ENCODE measurements at regions not wholly inside any gene's neighbourhood (a gene's known extent, or its start where the extent isn't known, plus 50 kb on each side); places are given as distances from the start of the nearest gene placed in this dataset.

DNA sequence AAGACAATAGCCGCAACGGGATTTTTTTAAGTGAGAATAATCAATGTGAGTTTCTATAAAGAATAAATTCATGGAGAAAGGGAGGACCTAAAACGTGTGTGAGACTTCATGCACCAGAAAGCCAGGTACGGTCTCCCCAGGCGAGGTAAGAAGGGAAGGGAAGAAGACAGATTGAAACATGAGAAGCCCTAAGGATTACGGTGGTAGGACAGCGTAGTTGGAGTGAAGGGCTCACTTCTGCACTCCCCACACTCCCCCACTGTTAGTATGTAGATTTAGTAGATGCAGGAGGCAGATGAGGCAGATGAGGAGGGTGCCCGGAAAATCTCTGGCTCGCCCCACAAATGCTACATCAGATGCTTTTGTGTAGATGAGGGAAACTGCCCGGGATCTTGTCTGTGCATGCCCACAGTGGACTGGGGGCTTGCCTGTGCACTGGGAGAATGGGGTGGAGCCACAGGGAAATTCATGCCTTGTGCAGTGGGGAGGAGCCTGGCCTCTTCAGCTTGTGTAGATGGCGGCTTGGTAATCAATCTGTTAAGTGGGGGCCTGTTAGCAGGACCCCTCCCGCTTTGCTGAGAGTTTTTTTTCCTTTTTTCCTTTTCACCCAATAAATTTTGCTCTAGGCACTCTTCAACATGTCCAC, 1544.5 kb upstream of the TENM3 start:
- no peak for DNase-seq

DNA sequence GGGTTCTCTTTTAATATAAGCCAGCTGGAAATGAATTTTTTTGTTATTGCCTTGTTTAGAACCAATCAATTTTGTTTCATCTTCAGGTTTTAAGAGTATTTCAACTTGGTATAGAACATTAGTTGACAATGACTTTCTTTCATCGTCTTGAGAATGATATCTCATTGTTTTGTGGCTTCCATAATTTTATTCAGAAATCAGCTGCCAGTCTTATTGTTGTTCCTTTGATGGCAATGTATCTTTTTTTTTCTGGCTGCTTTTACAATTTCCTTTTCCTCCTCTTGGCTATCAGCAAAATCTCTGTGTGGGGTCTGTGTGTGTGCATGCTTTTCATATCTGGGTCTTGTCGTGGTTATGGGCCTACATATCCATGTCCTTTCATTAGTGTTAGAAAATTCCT, 1536.4 kb upstream of the TENM3 start:
- DNase-seq = no peak

DNA sequence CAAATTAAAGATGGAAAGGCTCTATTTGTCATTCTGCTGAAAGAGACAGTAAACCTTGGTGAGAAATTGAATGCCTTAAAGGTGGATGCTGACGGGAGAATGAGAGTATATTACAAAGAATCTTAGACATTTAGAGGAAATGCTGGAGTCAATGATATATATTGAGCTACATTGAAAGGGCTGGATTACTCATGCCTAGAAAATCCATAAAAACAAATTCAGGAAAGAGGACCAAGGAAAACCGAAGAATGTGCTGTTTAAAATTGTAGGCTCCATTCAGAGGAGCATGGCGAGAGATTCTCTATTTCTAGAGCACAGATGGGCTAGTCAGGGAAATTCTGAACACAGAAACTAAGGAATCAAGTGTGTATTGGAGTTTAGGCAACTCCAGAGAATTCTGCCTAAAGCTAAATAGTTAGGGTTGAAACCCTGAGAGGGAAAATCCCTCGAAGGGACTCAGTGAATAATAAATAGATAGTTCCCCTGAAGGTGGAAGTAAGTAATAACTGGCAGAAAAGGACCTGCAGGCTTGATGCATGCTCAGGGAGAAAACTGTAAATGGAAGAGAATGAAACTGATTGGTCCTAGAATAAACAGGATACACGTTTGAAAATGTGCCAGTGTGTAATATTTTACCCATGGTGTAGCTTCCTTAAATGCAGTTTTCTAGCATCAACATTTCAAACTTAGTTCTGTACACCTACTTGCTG, 1532.4 kb upstream of the TENM3 start:
- DNase-seq = no peak

DNA sequence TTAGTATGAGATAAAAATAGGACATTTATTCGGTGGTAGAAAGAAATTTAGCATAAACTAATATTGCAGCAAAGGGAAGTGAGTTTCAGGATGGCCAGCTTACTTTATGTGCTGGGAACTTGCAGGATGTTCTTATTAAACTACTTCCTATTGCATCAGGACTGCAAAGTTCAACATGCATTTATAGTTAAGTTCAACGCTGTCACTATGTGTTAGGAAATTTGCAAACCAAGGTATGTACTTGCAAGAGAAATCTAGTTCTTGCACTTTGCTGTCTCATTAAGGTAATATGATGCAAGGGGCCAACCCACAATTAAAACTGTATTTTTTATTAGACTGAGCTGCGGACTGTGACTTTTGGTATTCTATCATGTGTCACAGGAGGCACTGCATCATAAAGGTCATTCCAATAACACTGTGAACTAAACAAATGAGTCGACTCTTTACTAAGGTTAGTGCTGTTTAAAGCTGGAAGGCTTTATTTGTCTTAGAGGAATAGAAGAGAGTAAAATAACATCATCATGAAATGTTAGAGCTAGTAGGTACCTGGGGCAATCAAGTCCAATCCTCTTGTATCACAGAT, 1525.7 kb upstream of the TENM3 start:
- DNase-seq = no peak

DNA sequence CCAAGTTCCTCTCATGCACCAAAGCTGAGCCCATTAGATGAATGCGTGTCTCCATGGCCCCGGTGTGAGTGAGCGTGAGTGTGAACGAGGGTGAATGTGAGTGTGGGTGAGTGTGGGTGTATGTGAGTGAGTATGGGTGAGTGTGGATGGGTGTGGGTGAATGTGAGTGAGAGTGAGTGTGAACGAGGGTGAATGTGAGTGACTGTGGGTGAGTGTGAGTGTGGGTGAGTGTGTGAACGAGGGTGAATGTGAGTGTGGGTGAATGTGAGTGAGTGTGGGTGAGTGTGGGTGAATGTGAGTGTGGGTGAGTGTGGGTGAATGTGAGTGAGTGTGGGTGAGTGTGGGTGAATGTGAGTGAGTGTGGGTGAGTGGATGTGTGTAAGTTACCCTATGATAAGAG, 1521.8 kb upstream of the TENM3 start:
- DNase-seq = no peak

DNA sequence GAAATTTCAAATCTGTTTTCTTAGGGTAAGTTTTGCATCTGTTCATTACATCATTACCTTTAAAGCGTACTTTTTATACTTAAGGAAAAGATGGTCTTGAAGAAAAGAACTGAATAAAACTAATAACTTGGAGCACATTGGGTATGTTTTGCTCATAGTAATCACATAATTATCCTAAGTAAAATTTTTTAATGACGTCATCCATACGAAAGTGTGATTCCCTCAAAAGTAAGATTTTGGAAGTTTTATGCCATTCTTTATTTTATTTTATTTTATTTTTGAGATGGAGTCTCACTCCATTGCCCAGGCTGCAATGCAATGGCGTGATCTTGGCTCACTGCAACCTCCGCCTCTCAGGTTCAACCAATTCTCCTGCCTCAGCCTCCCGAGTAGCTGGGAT, 1516.6 kb upstream of the TENM3 start:
- DNase-seq = no peak

DNA sequence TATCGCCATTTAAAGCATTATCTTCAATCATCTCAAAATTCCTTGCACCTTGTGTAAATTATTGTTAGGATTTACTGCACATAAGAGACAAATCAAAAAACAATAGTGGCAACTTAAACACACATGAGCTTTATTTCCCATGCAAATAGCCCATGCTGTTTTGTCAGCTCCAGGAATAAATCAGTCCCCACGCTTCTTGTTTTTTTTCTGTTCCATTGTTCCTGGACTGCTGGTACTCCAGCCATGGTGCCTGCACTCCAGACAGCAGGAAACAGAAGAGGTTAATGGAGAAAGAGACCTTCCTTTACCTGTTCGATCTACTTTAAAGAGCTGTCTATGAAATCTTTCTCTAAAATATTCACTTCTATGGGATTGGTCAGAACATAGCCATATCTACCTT, 1515.7 kb upstream of the TENM3 start:
- DNase-seq = no peak

DNA sequence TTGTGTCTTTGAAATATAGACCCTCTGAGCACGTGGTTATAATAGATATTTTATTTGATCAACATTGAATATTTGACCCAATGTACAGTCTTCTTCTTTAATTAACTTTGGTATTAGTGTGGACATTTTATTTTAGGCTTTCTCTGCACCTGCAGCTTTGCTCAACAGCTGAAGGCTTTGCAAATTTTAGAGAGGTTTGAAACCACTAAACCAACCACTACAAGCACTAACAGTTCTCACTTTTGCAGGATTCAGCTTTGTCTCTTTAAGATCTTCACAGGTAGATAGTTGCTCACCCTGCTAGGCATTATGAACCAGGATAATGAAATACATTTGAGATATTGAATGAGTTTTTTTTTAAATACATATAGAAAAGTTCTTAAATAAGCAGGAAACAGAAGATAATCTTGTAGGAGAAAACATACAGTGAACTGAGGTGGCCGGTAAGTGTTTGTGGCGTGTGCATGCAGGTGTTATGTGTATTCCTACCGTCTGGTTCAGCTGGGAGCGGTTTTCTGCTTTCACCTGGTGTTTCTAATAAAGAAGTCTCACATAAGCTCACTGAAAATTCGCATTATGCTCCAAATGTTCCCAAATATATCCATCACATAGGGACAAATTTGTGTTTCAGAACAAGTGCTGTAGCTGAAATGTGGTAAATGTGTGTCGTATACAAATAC, 1508.3 kb upstream of the TENM3 start:
- DNase-seq = no peak

DNA sequence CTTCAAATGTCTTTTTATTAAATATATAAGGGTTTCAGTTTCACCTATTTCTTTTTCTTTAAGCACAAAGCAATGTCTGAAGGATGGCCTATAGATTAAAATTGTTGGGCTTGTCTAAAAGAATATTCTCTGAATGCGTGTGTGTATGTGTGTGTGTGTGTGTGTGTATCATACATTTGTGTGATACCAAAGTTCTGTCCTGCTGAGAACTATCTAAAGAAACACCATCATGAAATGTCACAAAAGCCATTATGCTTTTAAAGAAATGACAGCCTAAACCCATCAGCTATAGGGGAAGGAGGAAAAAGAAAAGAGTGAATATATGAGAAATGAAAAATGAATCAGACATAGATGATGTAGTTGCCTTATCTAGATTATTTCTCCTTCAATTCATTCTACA, 1501.5 kb upstream of the TENM3 start:
- DNase-seq = no peak

DNA sequence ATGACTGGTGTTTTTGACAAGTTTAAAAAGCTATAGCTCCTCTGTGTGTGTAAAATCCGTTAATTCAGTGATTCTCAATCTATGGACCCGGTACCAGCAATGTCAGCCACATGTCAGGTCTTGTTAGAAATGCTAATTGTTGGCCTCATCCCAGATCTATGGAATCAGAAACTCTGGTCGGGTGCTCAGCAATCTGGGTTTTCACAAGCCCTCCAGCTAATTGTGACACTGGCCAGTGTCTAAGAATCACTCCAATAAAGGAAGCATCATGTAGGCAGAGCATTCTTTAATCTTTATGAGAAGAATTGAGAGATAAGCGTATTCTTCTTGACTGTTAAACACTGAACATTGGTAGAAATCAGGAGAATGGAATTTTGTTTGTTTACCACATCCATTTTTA, 1498.2 kb upstream of the TENM3 start:
- DNase-seq = no peak

DNA sequence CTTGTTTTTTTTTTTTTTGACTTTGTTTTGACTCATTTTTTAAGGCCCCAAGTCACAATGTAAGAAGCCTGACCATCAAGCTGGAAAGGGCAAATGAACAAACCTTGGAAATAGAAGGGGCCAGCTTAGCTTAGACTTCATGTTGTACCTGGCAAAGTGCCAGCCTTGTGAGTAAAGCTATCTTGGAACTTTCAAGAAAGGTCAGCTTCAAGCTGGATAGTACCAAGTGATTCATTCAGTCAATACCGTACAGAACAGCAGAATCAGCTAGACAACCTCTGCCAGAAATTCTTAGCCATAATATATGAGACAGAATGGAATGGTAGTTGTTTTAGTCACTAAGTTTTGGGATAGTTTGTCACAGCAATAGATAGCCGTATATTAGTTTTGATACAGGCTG, 1492.2 kb upstream of the TENM3 start:
- no peak for DNase-seq

DNA sequence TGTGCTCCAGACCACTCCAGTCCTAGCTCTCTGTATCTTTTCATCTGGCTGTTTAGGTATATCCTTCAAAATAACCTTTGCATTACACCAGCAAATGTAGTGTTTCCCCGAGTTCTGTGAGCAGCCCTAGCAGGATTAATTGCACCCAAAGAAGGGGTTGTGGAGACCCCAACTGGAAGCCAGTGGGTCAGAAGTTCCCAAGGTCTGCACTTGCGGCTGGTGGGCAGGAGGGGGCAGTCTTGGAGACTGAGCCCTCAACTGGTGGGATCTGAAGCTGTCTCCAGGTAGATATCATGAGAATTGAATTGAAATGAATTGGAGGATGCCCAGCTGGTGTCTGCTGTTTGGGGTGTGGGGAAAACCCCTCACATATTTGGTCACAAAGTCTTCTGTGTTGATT, 1485.3 kb upstream of the TENM3 start:
- no peak for DNase-seq

DNA sequence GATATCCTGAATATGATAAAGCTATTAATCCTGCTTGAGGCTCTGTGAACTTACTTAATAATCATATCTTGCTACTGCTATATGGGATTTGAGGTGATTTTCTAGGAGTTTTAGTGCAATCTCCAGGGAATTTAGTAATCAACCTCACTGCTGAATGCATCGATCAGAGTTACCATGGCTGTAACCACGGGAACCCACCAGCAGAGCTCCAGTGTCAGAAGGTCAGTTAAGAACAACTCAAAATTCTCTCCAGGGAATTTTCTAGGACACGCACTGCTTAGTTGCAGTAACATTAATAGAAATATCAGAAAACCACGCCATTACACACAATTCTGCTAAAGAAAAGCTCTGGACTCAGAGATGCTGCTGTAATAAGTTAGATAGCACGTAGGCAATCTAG, 1477.2 kb upstream of the TENM3 start:
- no peak for DNase-seq

DNA sequence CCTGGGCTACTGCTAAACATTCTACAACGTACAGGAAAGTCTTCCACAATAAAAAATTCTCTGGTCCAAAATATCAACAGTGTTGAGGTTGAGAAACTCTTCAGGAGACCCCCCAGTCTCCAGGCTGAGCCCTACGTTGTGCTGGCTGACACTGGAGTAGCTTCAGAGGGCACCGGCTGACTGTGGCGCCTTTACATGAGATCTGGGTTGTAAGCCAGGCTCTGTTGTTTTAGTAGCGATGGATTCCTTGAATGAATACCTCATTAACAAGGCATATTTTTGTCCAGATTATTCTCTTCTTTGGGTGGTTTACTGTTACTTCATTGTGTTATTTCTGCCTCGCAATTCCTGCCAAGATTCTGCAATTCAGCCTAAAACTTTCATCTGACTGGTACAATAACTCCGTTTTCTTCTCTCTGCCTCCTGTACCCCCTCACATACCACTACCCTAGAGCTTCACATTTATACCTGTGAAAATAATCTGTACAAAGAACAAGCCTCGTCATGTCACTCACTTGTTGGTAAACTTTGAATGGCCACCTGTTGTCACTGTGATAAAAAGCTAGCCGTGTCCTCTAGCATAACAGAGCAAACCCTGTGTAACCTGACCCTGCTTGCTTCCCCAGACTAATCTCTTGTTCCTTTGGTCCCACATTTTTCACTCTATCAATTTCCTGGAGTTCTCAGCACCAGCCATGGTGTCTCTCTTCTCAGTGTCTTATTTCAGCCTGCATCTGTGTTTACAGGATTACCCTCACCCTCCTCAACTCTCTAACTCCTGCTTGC, 1476.1 kb upstream of the TENM3 start:
- DNase-seq = no peak

DNA sequence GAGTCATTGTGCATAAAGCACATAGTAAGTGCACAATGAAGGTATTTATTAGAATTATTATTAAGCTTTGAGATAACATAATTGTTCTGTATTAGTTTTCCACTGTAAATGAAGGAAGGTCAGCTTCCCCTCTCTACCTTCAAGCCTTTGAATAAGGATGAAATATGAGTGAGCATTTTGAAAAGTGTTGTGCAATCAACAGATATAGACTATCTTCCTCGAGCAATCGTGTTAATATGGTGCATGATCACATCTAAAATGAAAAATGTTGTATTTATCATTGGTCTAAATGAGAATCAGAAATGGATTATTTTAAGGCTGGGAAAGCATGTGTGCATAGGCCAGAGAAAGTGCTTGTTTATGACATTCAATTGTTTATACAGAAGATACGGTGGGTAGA, 1474.6 kb upstream of the TENM3 start:
- no peak for DNase-seq

DNA sequence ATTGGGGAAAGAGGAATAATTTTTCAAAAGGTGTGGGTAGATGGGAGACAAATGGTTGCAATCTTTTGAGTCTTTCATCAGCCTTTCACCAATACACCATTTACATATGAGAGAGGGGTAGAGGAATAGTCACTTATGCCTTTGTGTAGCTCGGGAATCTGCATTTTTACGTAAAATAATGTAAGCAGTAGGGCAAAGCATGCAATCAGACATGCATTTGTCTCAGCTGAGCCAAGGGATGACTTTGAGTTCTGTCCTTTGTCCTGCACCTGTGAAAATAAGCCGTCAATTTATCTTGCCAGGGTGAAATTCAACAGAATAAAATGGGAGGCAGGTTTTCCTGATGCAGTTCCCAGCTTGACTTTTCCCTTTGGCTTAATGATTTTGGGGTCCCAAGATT, 1473.4 kb upstream of the TENM3 start:
- no peak for DNase-seq

DNA sequence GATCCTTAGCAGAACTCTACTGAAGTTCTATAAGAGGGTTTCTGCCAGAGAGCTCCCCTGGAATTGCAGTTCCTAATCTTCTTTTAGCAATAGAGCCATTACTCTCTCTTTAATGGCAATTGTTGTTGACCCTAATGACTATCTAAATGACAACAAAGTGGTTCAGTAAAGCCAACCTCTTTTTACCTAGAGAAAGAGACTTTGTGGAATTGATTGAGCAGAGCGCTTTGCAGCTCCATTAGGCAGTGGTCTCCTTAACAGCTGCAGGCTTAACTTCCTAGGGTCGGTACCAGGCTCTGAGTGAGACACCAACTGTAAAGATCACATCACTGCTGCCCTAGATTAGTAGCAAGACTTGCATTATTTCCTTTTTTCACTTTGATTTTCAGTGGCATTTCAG, 1472.9 kb upstream of the TENM3 start:
- DNase-seq = no peak

DNA sequence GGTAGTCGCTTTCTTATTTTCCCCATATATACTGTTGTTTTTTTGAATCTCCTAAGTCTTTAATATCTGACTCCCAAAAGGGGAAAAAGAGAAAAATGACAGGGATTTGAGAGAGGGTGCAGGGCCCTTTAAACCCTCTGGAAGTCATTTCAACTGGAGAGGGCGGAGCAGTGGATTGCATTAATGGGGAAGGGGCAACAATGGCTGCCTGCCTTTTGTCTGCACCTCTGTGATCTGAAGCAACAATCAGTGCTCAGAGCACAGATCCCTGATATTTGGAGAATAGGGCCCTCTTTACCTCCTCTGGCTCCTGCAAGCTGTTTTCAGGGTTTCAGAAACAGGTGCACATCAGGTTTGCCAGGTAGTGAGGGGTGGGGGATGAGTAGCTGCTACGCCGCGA, 1458.3 kb upstream of the TENM3 start:
- no peak for DNase-seq

DNA sequence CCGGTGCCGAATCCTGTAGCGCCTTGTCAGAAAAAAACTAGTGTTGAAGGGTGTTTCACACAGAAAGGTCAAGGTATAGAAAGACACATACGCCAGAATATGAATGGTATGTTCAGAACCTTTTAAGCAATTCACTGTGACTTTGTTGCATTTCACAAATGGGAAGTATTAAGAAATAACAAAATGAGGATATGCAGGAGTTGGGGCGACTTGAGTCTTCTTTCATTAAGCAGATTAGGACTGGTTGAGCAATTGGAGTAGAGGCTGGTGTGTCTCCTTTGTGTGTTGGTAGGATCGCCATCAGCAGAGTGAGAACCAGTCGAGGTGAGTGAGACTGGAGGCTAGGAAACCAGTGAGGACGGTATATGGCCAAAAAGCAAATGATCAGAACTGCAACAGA, 1454.5 kb upstream of the TENM3 start:
- DNase-seq = no peak

DNA sequence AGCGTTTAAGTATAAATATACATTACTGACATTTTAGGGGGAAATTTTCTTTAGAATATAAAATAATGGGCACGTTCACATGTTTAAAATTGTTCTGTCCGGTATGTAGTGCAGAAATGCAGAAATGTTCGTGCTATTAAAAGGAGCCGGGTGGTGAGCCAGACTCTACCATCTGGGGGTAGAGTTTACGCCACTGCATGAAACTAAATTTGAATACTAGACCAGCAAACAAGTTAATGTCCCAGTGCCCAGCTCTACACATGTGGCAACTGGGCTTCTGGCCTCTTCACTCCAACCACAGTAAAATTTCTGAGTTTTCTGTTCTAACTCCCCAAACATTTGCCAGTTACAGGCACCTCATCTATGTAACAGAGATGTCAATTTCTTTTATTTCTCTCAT, 1453.3 kb upstream of the TENM3 start:
- DNase-seq = no peak

DNA sequence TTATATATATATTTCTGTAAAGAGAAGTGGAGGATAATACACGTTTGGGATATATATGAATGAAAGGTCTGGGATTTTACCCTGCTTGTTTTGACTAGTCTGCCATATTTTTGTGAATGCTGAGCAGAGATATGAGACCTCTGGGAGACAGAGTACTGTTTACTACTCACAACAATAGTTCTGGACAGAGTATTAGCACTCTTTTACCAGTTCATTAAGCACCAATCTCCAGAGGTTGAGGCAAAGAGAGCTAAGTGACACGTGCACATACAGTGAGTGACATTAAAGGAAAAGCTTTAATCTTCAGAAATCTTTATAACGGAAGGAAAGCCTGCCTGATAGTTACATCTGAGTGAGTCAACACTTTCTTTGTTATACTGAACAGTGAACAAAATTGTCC, 1452.7 kb upstream of the TENM3 start:
- DNase-seq = no peak

DNA sequence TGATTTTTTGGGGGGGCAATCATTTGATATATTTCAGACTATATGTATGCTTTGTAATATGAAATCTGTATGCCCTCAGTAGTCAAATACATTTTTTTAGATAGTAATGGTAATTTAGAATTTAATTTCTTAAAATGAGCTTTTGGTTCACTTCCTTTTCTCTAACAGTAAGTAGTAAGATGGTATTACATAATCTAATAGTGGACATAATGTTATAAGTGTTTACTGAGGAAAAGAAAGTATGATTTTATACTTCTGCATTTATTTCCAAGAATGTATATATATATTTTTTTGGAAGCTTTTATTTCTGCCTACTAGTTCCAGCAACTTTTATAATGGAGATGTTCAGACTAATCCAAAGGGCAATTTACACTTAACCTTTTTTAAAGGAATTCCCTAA, 1450.7 kb upstream of the TENM3 start:
- DNase-seq = no peak

DNA sequence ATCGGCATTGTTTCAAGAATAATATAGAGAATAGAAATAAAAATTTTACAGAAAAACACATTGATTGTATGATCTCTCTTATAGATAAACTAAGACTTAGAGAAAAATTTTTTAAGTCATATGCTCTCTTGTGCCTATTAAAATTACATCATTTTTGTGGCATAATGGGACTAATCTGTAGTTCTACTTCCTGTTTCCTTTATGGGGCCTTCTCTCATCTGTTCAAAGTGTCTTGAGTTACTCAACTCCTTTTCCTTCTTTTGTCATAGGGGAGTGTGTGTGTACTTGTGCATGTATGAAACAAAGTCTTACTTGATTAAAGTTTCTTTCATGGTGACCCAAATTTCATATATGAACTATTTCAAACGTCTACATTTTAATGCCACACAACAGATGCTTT, 1448.9 kb upstream of the TENM3 start:
- DNase-seq = no peak
